Osteoblast (primary cell): ENCODE measurements at regions not wholly inside any gene's neighbourhood (a gene's known extent, or its start where the extent isn't known, plus 50 kb on each side); places are given as distances from the start of the nearest gene placed in this dataset.
"Not testable (repeated sequence)": the region's sequence is repeated elsewhere in the genome, so short reads cannot be mapped to it uniquely, and the experiment has no call there.

Experiments
- DNase-seq: peaks from one replicate; pipeline ENCODE4 v3.0.0; 2011; ENCODE audit warnings: low spot score, mixed read lengths; ENCODE audit not compliant: insufficient read length; ENCODE audit errors: missing footprints
- H2AFZ ChIP-seq: 2 replicates; pipeline ENCODE4 v1.6.0; 2011; ENCODE audit warnings: mild to moderate bottlenecking, low read length
- H3K27ac ChIP-seq: 2 replicates; pipeline ENCODE4 v1.5.1; 2011; ENCODE audit warnings: mild to moderate bottlenecking, low read depth, low read length, moderate library complexity
- H3K27me3 ChIP-seq: 2 replicates; pipeline ENCODE4 v1.6.0; 2012; ENCODE audit warnings: mild to moderate bottlenecking, control low read depth, inconsistent platforms, low read length, moderate library complexity; ENCODE audit not compliant: insufficient read depth
- H3K36me3 ChIP-seq: 2 replicates; pipeline ENCODE4 v1.5.1; 2011; ENCODE audit warnings: mild to moderate bottlenecking, low read length, control low read depth, moderate library complexity; ENCODE audit not compliant: insufficient read depth
- H3K4me1 ChIP-seq: 2 replicates; pipeline ENCODE4 v1.5.1; 2011; ENCODE audit warnings: mild to moderate bottlenecking, low read length, control low read depth, moderate library complexity; ENCODE audit not compliant: insufficient read depth
- H3K4me2 ChIP-seq: 2 replicates; pipeline ENCODE4 v1.6.0; 2011; ENCODE audit warnings: mild to moderate bottlenecking, low read length; ENCODE audit not compliant: insufficient read depth
- H3K4me3 ChIP-seq: fragments of 200-600 bp; sonication (generic); 3 replicates; pipeline ENCODE4 v1.5.1; 2012; ENCODE audit warnings: mild to moderate bottlenecking, low read length, inconsistent platforms; ENCODE audit not compliant: insufficient read depth
- H3K79me2 ChIP-seq: 2 replicates; pipeline ENCODE4 v1.6.0; 2012; ENCODE audit warnings: mild to moderate bottlenecking, low read length, control low read depth, inconsistent platforms; ENCODE audit not compliant: insufficient read depth
- H3K9me3 ChIP-seq: 2 replicates; pipeline ENCODE4 v1.5.1; 2011; ENCODE audit warnings: low read depth, low read length, control low read depth
- H4K20me1 ChIP-seq: 2 replicates; pipeline ENCODE4 v1.6.0; 2012; ENCODE audit warnings: mild to moderate bottlenecking, low read length, control low read depth; ENCODE audit not compliant: insufficient read depth
- CTCF ChIP-seq: IDR thresholded peaks from 2 replicates; pipeline ENCODE4 v1.5.1; 2011; ENCODE audit warnings: mild to moderate bottlenecking, low read depth, low read length, moderate library complexity; ENCODE audit errors: extremely low read depth

GRCh38 chr10:23512355-23513058, 73.6 kb downstream of the OTUD1 start:
- Histone ChIP-seq H3K27ac (no peak overlapping the region), H3K27me3 (no peaks in the 10 kb centered on the region), H3K4me3 (no peak overlapping the region), H2AFZ (peak overlapping the region; percentile 10), H3K9me3 (no peaks in the 10 kb centered on the region), H4K20me1 (no peaks in the 10 kb centered on the region), H3K79me2 (no peaks in the 10 kb centered on the region), H3K36me3 (no peaks in the 10 kb centered on the region), H3K4me1 (no peaks in the 10 kb centered on the region), H3K4me2 (no peak overlapping the region)
- DNase-seq: no peak
- no peak for TF ChIP-seq CTCF

DNA sequence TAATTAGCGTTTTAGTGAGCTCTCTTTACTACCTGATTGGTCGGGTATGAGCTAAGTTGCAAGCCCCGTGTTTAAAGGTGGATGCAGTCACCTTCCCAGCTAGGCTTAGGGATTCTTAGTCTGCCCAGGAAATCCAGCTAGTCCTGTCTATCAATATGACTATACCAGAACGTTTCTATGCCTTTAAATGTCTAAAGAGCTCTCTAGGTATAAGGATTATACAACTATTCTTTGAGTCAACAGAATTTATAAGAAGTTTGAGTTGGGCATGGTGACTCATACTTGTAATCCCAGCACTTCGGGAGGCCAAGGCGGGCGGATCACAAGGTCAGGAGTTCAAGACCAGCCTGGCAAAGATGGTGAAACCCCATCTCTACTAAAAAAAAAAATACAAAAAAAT, 74.7 kb downstream of the OTUD1 start:
- H2AFZ ChIP-seq, DNase-seq, H4K20me1 ChIP-seq, H3K9me3 ChIP-seq, H3K36me3 ChIP-seq, H3K4me3 ChIP-seq, H3K79me2 ChIP-seq, H3K27ac ChIP-seq, H3K27me3 ChIP-seq, H3K4me1 ChIP-seq, H3K4me2 ChIP-seq: not testable (repeated sequence)

GRCh38 chr10:23514321-23514720, 75.4 kb downstream of the OTUD1 start:
- Histone ChIP-seq H3K4me2 (no peak overlapping the region), H3K9me3 (no peaks in the 10 kb centered on the region), H3K27ac (no peak overlapping the region), H3K27me3 (no peaks in the 10 kb centered on the region), H3K36me3 (no peaks in the 10 kb centered on the region), H2AFZ (no peak overlapping the region), H4K20me1 (no peaks in the 10 kb centered on the region), H3K4me3 (no peak overlapping the region), H3K79me2 (no peaks in the 10 kb centered on the region), H3K4me1 (no peaks in the 10 kb centered on the region)
- no peak for TF ChIP-seq CTCF
- DNase-seq: no peak

GRCh38 chr10:23516530-23516929, 77.7 kb downstream of the OTUD1 start:
- peak; percentile 45 for TF ChIP-seq CTCF
- Histone ChIP-seq H2AFZ (no peak overlapping the region), H3K79me2 (no peaks in the 10 kb centered on the region), H3K4me2 (no peak overlapping the region), H3K27ac (no peak overlapping the region), H4K20me1 (no peaks in the 10 kb centered on the region), H3K36me3 (no peaks in the 10 kb centered on the region), H3K27me3 (no peaks in the 10 kb centered on the region), H3K4me1 (no peaks in the 10 kb centered on the region), H3K9me3 (no peaks in the 10 kb centered on the region), H3K4me3 (no peak overlapping the region)
- DNase-seq: peak; percentile 74
